ENCODE measurements at regions not wholly inside any gene's neighbourhood (a gene's known extent, or its start where the extent isn't known, plus 50 kb on each side); places are given as distances from the start of the nearest gene placed in this dataset.

DNA sequence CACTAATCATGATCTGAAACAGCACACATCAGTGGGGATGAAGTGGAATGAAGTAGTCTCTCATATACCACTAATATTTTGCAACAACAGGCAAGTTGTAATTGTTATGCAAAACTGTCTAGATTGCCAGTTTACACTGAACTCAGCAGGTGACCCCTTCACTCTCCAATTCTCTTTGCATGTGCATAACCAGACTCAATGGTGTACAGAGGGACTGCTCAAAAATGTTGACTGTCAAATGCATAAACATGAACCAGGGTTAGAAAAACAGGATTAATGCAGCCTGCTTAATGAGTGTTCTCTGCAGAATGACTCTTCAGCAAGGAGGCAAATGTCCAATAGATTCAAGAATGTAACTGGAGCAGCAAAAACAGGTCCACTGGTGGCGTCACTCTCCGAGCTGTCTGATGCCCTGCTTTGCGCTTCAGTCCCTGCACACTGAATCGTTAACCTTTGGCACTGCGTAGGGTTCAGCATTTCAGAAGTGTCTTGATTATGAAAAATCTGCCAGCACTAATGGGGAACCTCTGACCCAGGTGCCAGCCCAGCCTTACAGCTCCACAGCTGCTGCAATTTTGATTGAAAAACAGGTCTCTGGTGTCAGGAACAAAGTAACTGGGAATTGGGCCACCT lies 209.3 kb downstream of the TDRD15 start:
- no peak overlapping the region for H3K4me2 ChIP-seq (ENCODE audit: low read depth, low read length)
- no peak overlapping the region for H2BK5ac ChIP-seq (ENCODE audit: low read depth, low read length, poor library complexity, severe bottlenecking)
- no peak overlapping the region for H4K8ac ChIP-seq (ENCODE audit: low read depth in 2 of 2, low read length in 2 of 2)
- H3K23ac ChIP-seq (ENCODE audit: low read depth, low read length): no peak overlapping the region
- H3K4ac ChIP-seq (ENCODE audit: low read depth, low read length): no peak overlapping the region
- in situ Hi-C loops (cut with MboI; ENCODE audit: low sequenced_read_pairs): no loop called here
- TF ChIP-seq CTCF (conservative IDR thresholded peaks at IDR 0.05; ENCODE audit: low read depth, low read length) (no peak), MAZ (IDR thresholded peaks at IDR 0.05; ENCODE audit: borderline replicate concordance, low read depth, low read length) (no peak), RFX5 (IDR thresholded peaks at IDR 0.05; ENCODE audit: low read depth, low read length) (no peak), MAFK (IDR thresholded peaks at IDR 0.05; ENCODE audit: low read depth, low read length) (no peak), RCOR1 (IDR thresholded peaks at IDR 0.05; ENCODE audit: insufficient replicate concordance, low read length) (no peak), POLR2A (IDR thresholded peaks at IDR 0.05; ENCODE audit: low read depth, low read length) (no peak), NFE2L2 (IDR thresholded peaks at IDR 0.05; ENCODE audit: low read depth, low read length) (no peak), BHLHE40 (IDR thresholded peaks at IDR 0.05; ENCODE audit: low read depth, low read length) (no peak)
- TF ChIP-seq, protein P1, sequence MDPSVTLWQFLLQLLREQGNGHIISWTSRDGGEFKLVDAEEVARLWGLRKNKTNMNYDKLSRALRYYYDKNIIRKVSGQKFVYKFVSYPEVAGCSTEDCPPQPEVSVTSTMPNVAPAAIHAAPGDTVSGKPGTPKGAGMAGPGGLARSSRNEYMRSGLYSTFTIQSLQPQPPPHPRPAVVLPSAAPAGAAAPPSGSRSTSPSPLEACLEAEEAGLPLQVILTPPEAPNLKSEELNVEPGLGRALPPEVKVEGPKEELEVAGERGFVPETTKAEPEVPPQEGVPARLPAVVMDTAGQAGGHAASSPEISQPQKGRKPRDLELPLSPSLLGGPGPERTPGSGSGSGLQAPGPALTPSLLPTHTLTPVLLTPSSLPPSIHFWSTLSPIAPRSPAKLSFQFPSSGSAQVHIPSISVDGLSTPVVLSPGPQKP (IDR thresholded peaks at IDR 0.05; ENCODE audit: borderline replicate concordance, low read depth, low read length): no peak
- H3K9me3 ChIP-seq (ENCODE audit: control insufficient read depth, insufficient read depth, low read length): no peaks in the 10 kb centered on the region
- no peaks in the 10 kb centered on the region for H3K4me1 ChIP-seq (ENCODE audit: control insufficient read depth, insufficient read depth, low read length)
- H3K18ac ChIP-seq (ENCODE audit: low read depth, low read length): no peak overlapping the region
- intact Hi-C loops (cut with micrococcal nuclease): no loop called here
- no peaks in the 10 kb centered on the region for H3K79me1 ChIP-seq (ENCODE audit: low read depth in 1 of 2, low read length in 2 of 2)
- no peaks in the 10 kb centered on the region for H3K9me1 ChIP-seq (ENCODE audit: insufficient read depth, low read length)
- no peaks in the 10 kb centered on the region for H3K27me3 ChIP-seq (ENCODE audit: control insufficient read depth, insufficient read depth, low read length)
- H2AK5ac ChIP-seq (ENCODE audit: low read depth, low read length): no peak overlapping the region
- H3K27ac ChIP-seq (ENCODE audit: insufficient read depth, low read length): no peak overlapping the region
- no peak overlapping the region for H4K5ac ChIP-seq (ENCODE audit: low read depth, low read length)
- dilution Hi-C loops (cut with HindIII; ENCODE audit: low sequenced_read_pairs, unreplicated experiment): no loop called here
- BruUV-seq (replicated peaks): no TSS peak
- no peak overlapping the region for H2BK120ac ChIP-seq (ENCODE audit: low read depth, low read length)
- H3K56ac ChIP-seq (ENCODE audit: extremely low read depth, insufficient read depth, low read length): no peak overlapping the region
- no peak for ATAC-seq (ENCODE audit: low read depth)
- H3K14ac ChIP-seq (replicated peaks; ENCODE audit: low read depth, low read length): no peak overlapping the region
- no peak overlapping the region for H2AK9ac ChIP-seq (replicated peaks; ENCODE audit: low read depth, low read length, poor library complexity)
- no peak overlapping the region for H3K9ac ChIP-seq (ENCODE audit: low read depth, low read length)
- H4K91ac ChIP-seq (ENCODE audit: insufficient read depth, low read depth, low read length): no peak overlapping the region
- no peaks in the 10 kb centered on the region for H4K20me1 ChIP-seq (ENCODE audit: insufficient read depth, low read length)
- no peak overlapping the region for H2BK20ac ChIP-seq (ENCODE audit: low read depth, low read length)
- no peak overlapping the region for H3K4me3 ChIP-seq (ENCODE audit: insufficient read depth, low read depth, low read length)
- CTCF ChIA-PET: interaction anchor here (1.0 kb wide), 1 partner anchor 15 kb away, joined by 3 read pairs; no protein-coding TSS in a partner anchor
- 37% methylated on average over 3 of the region's 5 CpGs; no CpG with 5 or more reads in 1 of the 2 experiments for WGBS, 2 experiments (ENCODE audit: extremely low coverage in 2 of 2, insufficient read length in 1 of 2)
- DNase-seq: no peak
- H2AFZ ChIP-seq (replicated peaks; ENCODE audit: low read length, poor library complexity): no peak overlapping the region
- H3K36me3 ChIP-seq (ENCODE audit: control insufficient read depth, insufficient read depth, low read length): no peaks in the 10 kb centered on the region
- H2BK15ac ChIP-seq (ENCODE audit: low read depth, low read length): no peak overlapping the region
- POLR2A ChIA-PET (ENCODE audit: unreplicated experiment): no interaction called here

Measured in IMR-90 (cell line).